ENCODE measurements at regions not wholly inside any gene's neighbourhood (a gene's known extent, or its start where the extent isn't known, plus 50 kb on each side); places are given as distances from the start of the nearest gene placed in this dataset.

- no peak for TF ChIP-seq FOXA1 (IDR thresholded peaks at IDR 0.05)
- no peak for TF ChIP-seq SP1 (IDR thresholded peaks at IDR 0.05)
Observed at GRCh38 chr1:29567257-29567656, 330.9 kb downstream of the PTPRU start (continued).

- 88% methylated on average over 1 of the region's 1 CpG for WGBS
- Histone ChIP-seq H3K27me3 (ENCODE audit: control insufficient read depth in 4 of 4, insufficient read depth in 4 of 4, low read length in 3 of 4) (no peaks in the 10 kb centered on the region), H3K9ac (ENCODE audit: low read depth in 1 of 2, low read length in 2 of 2) (no peak overlapping the region), H3K4me1 (ENCODE audit: control insufficient read depth in 4 of 4, insufficient read depth in 4 of 4, low read length in 3 of 4) (no peaks in the 10 kb centered on the region), H3K4me3 (ENCODE audit: low read depth in 1 of 3, low read length in 3 of 3) (no peak overlapping the region), H3K27ac (ENCODE audit: low read depth in 1 of 2, low read length in 2 of 2) (no peak overlapping the region), H3K36me3 (ENCODE audit: control insufficient read depth in 4 of 4, insufficient read depth in 3 of 4, low read depth in 1 of 4, low read length in 3 of 4) (no peaks in the 10 kb centered on the region), H3K9me3 (ENCODE audit: control insufficient read depth in 4 of 4, low read length in 3 of 4) (peaks cover 0 to 3% (median 0%) of the 10 kb centered on the region in 4 donors)
- no peak for DNase-seq (ENCODE audit: low spot score)
- no peak for TF ChIP-seq ZBTB33 (IDR thresholded peaks at IDR 0.05)
- no peak for TF ChIP-seq HNF4A (conservative IDR thresholded peaks at IDR 0.05)
- no peak for TF ChIP-seq FOXA2 (IDR thresholded peaks at IDR 0.05)
- no peak for TF ChIP-seq GABPA (IDR thresholded peaks at IDR 0.05 in 1 of 2, conservative IDR thresholded peaks at IDR 0.05 in 1 of 2)
- TF ChIP-seq FOXA1 (IDR thresholded peaks at IDR 0.05) = no peak
- TF ChIP-seq ATF3 (IDR thresholded peaks at IDR 0.05) = no peak
- no peak for TF ChIP-seq SP1 (IDR thresholded peaks at IDR 0.05)
- TF ChIP-seq HNF4G (IDR thresholded peaks at IDR 0.05) = no peak
- no peak for TF ChIP-seq EGR1 (IDR thresholded peaks at IDR 0.05; ENCODE audit: low read depth in 2 of 2)
- TF ChIP-seq NR2F2 (IDR thresholded peaks at IDR 0.05) = no peak
- no peak for TF ChIP-seq MAX (IDR thresholded peaks at IDR 0.05)
- TF ChIP-seq TAF1 (conservative IDR thresholded peaks at IDR 0.05) = no peak
- TF ChIP-seq REST (IDR thresholded peaks at IDR 0.05) = no peak
- TF ChIP-seq RAD21 (IDR thresholded peaks at IDR 0.05) = no peak
- no peak for TF ChIP-seq YY1 (IDR thresholded peaks at IDR 0.05)
- no peak for TF ChIP-seq RXRA (IDR thresholded peaks at IDR 0.05)
- TF ChIP-seq JUND (IDR thresholded peaks at IDR 0.05) = no peak
Observed at GRCh38 chr1:29565490-29565889, 329.2 kb downstream of the PTPRU start.

- H3K27ac ChIP-seq (ENCODE audit: low read depth in 1 of 2, low read length in 2 of 2) = no peak overlapping the region
- no peaks in the 10 kb centered on the region for H3K27me3 ChIP-seq (ENCODE audit: control insufficient read depth in 4 of 4, insufficient read depth in 4 of 4, low read length in 3 of 4)
- H3K4me1 ChIP-seq (ENCODE audit: control insufficient read depth in 4 of 4, insufficient read depth in 4 of 4, low read length in 3 of 4) = no peaks in the 10 kb centered on the region
- H3K9me3 ChIP-seq (ENCODE audit: control insufficient read depth in 4 of 4, low read length in 3 of 4) = peaks cover 0 to 3% (median 0%) of the 10 kb centered on the region in 4 donors
- no peak overlapping the region for H3K4me3 ChIP-seq (ENCODE audit: low read depth in 1 of 3, low read length in 3 of 3)
- DNase-seq (ENCODE audit: low spot score) = no peak
- 85% methylated on average over 4 of the region's 4 CpGs for WGBS
- no peak overlapping the region for H3K9ac ChIP-seq (ENCODE audit: low read depth in 1 of 2, low read length in 2 of 2)
- no peaks in the 10 kb centered on the region for H3K36me3 ChIP-seq (ENCODE audit: control insufficient read depth in 4 of 4, insufficient read depth in 3 of 4, low read depth in 1 of 4, low read length in 3 of 4)
- no peak for TF ChIP-seq ATF3 (IDR thresholded peaks at IDR 0.05)
- no peak for TF ChIP-seq RAD21 (IDR thresholded peaks at IDR 0.05)
- no peak for TF ChIP-seq SP1 (IDR thresholded peaks at IDR 0.05)
- TF ChIP-seq JUND (IDR thresholded peaks at IDR 0.05) = no peak
- TF ChIP-seq REST (IDR thresholded peaks at IDR 0.05) = no peak
- TF ChIP-seq EGR1 (IDR thresholded peaks at IDR 0.05; ENCODE audit: low read depth in 2 of 2) = no peak
- no peak for TF ChIP-seq HNF4A (conservative IDR thresholded peaks at IDR 0.05)
- no peak for TF ChIP-seq ZBTB33 (IDR thresholded peaks at IDR 0.05)
- no peak for TF ChIP-seq MAX (IDR thresholded peaks at IDR 0.05)
- TF ChIP-seq FOXA2 (IDR thresholded peaks at IDR 0.05) = no peak
- TF ChIP-seq RXRA (IDR thresholded peaks at IDR 0.05) = no peak
Observed at GRCh38 chr1:29563571-29563970, 327.2 kb downstream of the PTPRU start.
